ENCODE measurements at regions not wholly inside any gene's neighbourhood (a gene's known extent, or its start where the extent isn't known, plus 50 kb on each side); places are given as distances from the start of the nearest gene placed in this dataset.

DNA sequence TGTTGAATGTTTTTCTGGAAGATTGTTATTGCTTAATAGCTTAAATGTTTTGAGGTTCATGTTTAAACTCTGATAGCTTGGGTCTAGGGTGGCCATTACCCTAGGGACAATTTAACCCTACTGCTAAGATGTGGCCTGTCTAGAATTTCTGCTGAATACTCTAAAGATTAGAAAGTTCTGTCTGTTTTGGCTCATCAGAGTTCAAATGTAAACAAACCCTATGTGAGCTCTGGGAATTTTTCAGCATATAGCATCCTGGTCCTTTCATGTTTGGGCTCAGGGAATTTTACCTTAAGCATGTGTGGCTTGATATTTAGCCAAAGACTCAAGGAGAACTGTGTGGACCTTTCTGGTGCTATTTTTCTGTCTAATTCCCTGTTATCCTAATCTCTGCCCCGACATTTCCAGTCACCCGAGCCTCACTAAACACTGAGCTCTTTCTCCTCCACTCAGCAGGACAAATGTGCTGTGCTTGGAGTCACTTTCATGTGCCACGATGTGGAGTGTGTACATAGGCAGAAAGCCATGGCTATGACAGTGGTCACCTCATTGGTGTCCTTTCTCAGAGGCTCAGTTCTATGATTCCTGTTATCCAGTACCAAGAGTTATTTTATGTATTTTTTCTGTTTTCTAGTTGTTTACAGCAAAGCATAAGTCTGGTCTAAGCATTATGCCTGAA, 492.5 kb upstream of the SPHKAP start:
- Mint-ChIP-seq H3K27ac (no peak overlapping the region), H3K9me3 (peaks cover 5% of the 10 kb centered on the region), H3K4me1 (no peaks in the 10 kb centered on the region), H3K4me3 (no peak overlapping the region), H3K27me3 (ENCODE audit: low read depth) (peaks cover 2% of the 10 kb centered on the region), H3K36me3 (no peaks in the 10 kb centered on the region)
- TF ChIP-seq, protein P1, sequence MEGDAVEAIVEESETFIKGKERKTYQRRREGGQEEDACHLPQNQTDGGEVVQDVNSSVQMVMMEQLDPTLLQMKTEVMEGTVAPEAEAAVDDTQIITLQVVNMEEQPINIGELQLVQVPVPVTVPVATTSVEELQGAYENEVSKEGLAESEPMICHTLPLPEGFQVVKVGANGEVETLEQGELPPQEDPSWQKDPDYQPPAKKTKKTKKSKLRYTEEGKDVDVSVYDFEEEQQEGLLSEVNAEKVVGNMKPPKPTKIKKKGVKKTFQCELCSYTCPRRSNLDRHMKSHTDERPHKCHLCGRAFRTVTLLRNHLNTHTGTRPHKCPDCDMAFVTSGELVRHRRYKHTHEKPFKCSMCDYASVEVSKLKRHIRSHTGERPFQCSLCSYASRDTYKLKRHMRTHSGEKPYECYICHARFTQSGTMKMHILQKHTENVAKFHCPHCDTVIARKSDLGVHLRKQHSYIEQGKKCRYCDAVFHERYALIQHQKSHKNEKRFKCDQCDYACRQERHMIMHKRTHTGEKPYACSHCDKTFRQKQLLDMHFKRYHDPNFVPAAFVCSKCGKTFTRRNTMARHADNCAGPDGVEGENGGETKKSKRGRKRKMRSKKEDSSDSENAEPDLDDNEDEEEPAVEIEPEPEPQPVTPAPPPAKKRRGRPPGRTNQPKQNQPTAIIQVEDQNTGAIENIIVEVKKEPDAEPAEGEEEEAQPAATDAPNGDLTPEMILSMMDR (IDR thresholded peaks at IDR 0.05; ENCODE audit: unreplicated experiment) = no peak
- DNase-seq (ENCODE audit: low spot score in 2 of 2, unreplicated experiment in 2 of 2) = no peak

DNA sequence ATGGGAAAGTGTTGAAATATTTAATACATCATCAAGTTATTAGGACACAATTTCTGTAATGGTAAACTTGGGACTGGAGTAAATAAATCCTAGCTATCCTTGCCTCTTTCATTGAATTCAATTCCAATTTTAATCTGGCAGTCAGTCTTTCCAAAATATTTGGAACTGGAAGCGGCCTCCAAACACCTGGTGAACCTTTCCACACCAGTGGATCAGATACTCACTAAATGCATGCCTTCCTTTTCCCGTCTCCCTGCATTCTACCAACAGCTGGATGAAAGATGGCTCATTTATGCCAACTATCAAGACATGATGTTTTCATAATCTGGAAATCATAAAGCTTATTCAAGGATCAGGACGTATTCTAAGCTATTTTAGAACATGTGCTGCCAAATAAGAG, 488.2 kb upstream of the SPHKAP start:
- Mint-ChIP-seq H3K4me1 (no peaks in the 10 kb centered on the region), H3K27ac (no peak overlapping the region), H3K36me3 (no peaks in the 10 kb centered on the region), H3K4me3 (no peak overlapping the region), H3K27me3 (ENCODE audit: low read depth) (no peaks in the 10 kb centered on the region), H3K9me3 (peaks cover 5% of the 10 kb centered on the region)
- TF ChIP-seq, protein P1 (IDR thresholded peaks at IDR 0.05; ENCODE audit: unreplicated experiment) = no peak
- no peak for DNase-seq (ENCODE audit: low spot score in 2 of 2, unreplicated experiment in 2 of 2)

DNA sequence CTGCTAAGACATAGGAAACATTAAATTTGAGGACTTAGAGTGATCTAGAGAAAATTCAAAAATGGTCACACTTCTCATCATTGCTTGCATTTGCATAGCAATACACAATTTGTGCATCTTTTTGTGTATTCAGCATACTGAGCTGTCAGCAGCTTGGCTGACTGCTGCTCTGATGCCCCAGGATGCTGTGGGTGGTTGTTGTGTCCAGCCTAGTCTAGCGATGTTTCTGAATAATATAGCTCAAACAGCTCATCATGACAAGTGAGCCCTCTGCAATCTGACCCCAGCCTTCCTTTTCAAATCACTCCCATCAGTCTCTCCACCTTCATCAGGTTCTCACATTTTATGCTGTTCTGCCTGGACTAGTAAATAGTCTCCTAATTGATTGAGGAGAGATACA, 483.7 kb upstream of the SPHKAP start:
- H3K27ac Mint-ChIP-seq = no peak overlapping the region
- no peaks in the 10 kb centered on the region for H3K4me1 Mint-ChIP-seq
- no peaks in the 10 kb centered on the region for H3K9me3 Mint-ChIP-seq
- H3K36me3 Mint-ChIP-seq = no peaks in the 10 kb centered on the region
- H3K4me3 Mint-ChIP-seq = no peak overlapping the region
- H3K27me3 Mint-ChIP-seq (ENCODE audit: low read depth) = peaks cover 3% of the 10 kb centered on the region
- TF ChIP-seq, protein P1 (IDR thresholded peaks at IDR 0.05; ENCODE audit: unreplicated experiment) = no peak
- no peak for DNase-seq (ENCODE audit: low spot score in 2 of 2, unreplicated experiment in 2 of 2)

DNA sequence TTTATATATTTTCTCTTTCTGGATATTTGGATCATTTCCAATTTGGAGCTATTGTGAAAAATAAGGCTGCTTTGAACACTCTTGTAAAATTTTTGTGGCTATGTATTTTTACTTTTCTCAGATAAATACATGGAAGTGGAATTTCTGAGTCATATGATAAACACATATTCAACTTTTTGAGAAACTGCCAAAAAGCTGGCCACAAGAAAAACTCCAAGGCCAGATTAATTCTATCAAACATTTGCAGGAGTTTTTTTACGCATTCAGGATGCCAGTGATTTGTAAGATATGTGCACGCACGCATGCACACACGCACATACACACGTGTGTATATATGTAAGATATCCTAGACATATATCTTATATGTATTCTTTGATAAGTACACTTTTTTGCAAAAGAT, 477.5 kb upstream of the SPHKAP start:
- no peaks in the 10 kb centered on the region for H3K4me1 Mint-ChIP-seq
- no peaks in the 10 kb centered on the region for H3K9me3 Mint-ChIP-seq
- H3K27ac Mint-ChIP-seq = no peak overlapping the region
- H3K27me3 Mint-ChIP-seq (ENCODE audit: low read depth) = peaks cover 3% of the 10 kb centered on the region
- no peaks in the 10 kb centered on the region for H3K36me3 Mint-ChIP-seq
- no peak for DNase-seq (ENCODE audit: low spot score in 2 of 2, unreplicated experiment in 2 of 2)
- TF ChIP-seq, protein P1 (IDR thresholded peaks at IDR 0.05; ENCODE audit: unreplicated experiment) = no peak
- no peak overlapping the region for H3K4me3 Mint-ChIP-seq

DNA sequence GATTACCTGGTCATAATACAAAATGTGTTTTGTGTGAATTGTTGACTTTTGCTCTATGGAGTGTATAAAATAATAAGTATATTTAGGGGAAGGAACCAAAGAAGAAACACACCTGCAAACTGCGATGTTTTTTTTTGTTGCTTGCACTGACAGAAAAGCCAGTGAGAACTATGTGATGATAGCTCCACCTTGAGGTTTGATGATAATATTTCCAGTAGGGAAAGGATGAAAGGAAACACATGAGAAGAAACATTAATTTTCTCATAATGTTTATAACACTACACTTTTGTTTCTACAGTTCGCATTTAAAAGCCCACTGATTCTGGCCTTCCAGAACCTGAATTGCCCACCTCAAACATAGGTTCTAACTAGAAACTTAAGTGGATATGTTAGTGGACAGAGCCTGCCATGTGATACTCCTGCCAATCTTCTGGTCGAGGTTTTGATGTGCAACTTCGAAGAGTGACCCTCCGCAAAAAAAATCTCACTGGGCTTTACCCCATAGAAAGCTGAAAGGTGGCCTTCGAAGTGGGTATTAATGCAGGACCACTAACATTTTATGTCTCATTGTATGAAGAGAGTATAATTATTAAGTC, 476.4 kb upstream of the SPHKAP start:
- Mint-ChIP-seq H3K4me1 (no peaks in the 10 kb centered on the region), H3K27me3 (ENCODE audit: low read depth) (peaks cover 1% of the 10 kb centered on the region), H3K27ac (no peak overlapping the region), H3K4me3 (no peak overlapping the region), H3K9me3 (no peaks in the 10 kb centered on the region), H3K36me3 (no peaks in the 10 kb centered on the region)
- TF ChIP-seq, protein P1 (IDR thresholded peaks at IDR 0.05; ENCODE audit: unreplicated experiment) = peak; percentile 53
- no peak for DNase-seq (ENCODE audit: low spot score in 2 of 2, unreplicated experiment in 2 of 2)

Data from mesothelial cell of epicardium (in vitro differentiated cells).